CD1c-positive myeloid dendritic cell (primary cell): ENCODE measurements at regions not wholly inside any gene's neighbourhood (a gene's known extent, or its start where the extent isn't known, plus 50 kb on each side); places are given as distances from the start of the nearest gene placed in this dataset.

Source experiments
- DNase-seq: peaks from one replicate; pipeline ENCODE4 v3.0.0-alpha.2; 2016; ENCODE audit errors: extremely low spot score

DNA sequence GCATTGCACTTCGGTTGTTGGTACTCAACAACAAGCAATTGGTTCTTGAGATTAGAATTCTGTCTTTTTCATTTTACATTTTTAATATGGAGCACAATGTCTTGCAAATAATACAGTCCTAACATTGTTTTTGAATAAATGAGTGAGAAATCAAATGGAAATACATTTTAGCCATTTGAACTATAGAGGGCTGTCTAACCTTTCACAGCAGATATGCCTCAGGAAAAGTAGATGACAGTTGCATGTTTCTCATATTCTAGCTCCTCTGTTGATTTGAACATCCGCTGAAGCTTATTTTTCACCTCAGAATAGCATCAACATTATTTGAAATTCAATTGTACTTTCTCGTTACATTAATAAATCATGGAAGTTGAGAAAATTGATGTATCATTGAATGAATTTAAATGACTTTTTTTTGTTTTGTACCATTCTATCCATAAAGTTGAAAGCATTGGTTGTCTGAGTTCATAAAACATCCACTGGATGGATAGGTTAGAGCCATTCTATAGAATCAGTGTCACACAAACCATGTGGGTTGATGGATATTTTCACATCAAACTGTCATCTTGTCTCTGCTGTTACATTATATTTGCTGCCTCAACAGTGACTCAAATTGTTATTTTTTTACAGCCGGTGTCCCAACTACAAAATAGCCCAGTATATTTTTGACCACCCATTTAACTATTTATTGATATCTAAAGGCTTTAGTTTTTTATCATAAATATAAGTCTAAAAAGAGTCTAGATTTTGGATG lies 928.3 kb downstream of the NSUN3 start:
- DNase-seq = no peak

DNA sequence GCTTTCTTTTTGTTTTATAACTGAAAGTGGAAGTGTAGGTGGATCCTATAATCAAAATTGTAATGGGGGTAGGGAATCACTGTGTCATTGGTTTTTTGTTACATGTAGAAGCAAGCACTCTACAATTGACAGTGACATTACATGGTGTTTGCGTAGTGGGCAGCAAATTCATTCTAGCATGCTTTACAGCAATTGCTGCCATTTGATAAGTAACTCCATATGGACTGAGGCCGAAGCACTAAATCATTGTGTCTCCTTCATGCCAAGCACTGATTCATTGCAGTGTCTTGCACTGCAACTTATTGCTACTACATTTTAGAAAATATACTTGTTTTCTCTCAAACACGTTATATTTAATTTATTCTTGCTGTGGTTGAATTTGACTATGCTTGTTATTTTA lies 933.9 kb downstream of the NSUN3 start:
- no peak for DNase-seq

DNA sequence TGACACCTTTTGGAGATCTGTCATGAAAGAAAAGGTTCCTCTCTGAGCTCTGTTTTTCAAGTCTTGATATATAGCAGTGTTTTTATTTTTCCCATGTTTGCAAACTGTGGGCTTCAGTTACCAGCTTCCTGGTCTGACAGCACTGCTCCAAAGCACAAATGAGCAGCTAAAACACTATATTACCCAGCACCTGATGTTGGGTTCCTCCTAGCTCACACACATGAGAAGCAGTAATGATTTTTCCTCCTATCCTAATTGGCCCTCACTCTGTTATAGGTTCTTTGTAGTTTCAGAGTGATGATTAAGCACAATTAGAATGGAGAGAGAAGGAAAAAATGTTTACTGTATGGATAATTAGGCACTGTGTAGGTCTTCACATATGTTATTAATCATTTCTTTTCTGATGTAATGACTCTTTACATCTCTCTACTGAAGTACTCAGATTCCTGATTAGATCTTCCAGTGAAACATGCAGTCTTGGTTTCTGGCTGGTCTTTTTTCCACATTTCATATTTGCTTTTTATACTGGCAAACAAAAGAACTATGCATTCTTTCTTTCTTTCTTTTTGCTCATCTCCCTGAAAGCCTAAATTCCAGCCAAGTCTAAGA lies 939.7 kb downstream of the NSUN3 start:
- no peak for DNase-seq

DNA sequence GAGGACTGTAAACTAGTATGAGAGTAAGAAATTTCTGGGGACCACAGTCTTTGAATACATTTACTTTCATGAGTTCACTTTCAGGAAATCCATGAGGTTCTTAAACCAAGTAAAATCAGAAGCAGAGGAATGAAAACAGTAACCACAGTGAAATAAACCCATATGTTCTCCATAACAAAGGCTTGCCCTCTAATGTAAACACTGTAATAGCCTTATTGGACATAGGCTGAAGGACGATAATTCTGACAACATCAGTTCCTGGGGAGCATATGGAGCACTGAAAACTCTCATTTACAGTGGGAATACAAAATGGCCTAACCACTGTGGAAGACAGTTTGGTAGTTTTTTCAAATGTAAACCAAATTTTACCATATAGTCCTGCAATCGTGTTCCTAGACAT lies 965.8 kb downstream of the NSUN3 start:
- DNase-seq = no peak

DNA sequence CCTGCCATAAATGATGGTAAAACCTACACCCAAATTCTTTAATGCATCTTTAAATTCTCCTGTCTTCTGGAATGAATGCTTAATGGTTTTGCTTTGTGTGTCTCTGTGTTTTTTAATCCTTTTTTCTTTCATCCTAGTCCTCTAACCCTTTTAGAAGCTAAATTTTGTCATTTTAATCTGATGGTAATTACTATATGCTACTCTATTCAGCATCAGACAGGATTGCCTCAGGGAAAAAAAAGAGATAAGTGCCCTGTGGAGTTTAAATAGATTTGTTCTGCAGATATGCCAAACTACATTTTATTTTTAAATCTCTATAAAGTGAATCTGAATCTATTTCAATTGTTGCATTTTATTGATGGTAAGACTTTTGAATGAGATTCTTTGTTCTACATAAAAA lies 966.8 kb downstream of the NSUN3 start:
- DNase-seq = no peak

DNA sequence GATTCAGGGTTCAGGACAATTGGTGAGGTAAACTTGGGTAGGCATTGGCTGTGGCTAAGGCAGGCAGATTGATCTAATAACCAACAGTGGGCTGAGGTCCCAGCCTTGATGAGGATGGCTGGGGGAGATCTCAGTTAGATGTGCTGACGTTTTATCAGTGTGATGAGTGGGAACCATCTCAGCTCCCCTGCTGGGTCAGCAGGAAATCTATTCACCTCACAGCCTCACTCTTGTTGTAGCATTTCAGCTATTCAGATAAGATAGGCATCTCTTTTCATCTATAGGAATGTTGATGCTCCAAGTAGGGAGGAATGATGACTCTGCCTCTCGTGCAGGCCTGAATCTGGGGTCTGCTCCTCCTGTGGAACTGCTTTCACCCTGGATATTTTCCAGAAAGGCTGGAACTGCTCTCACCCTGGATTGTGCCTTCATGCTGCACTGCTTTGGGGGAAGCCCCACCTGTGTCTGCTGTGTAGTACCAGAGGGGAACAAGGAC lies 973.7 kb downstream of the NSUN3 start:
- no peak for DNase-seq

DNA sequence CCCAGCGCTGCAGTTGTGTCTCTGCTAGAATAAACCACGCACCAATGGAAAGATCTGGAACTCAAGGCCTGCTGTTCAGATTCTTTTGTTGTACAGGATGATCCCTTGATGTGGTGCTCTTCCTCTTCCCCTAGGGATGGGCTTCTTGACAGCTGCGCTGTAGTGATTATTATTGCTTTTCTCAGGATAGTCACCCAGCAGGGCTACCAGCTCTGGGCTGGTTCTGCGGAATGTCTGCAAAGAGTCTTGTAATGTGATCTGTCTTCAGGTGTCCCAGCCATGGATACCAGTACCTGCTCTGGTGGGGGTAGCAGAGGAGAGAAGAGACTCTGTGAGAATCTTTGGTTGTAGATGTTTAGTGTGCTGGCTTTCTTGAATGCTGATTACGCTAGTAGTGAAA lies 974.2 kb downstream of the NSUN3 start:
- no peak for DNase-seq

DNA sequence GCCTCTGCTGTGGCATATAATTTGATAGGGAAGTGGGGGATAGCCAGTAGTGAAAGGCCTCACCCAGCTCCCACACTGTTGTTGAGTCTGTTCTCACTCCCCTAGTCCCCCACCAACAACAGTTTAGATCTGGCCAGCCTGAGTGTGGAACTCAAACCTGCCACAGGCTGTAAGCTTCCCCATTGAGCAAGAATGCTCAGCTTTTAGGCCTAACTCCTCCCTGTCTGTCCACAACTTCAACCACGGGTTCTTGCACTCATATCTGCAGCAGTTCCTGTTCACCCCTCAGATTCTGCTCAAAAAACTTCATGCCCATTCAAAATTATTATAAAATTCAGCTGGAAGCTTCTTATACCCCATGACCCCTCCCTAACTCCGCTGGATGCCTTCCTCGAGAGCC lies 975.1 kb downstream of the NSUN3 start:
- DNase-seq = no peak

DNA sequence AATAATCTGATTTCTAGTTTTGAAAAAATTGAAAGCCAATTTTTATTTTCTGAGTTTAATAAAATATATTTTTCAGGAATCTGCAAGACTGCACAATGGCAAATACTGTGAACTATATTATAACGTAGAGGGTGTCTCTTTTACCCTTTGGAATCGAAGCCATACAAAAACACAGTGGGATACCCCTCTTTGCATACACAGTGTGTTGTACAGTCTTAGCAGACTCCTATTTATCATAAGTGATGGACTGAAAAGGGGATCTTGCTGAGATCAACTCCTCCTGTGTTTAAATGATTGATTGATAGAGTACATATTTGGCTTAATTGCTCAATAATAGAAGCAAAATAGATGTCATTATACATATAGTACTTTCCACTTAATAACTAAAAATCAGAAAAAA lies 981.2 kb downstream of the NSUN3 start:
- DNase-seq = no peak

DNA sequence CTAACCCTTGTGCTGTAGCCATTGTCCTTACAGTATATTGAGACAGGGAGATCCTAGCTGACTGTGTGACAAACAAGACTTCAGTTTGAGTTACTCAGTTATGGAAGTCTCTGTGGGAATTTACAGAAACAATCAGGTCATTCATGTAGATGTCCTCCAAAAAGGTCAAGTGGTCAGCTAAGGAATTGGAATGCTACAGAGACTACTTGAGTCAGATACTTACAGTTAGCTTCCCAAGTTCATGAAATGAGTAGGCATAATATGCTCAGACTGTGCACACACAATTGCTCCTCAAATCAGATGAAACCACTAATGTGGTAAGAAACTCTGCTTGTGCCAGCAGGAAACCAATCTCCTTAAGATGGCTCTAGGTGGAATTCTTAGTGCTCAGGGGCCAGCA lies 985.7 kb downstream of the NSUN3 start:
- no peak for DNase-seq

DNA sequence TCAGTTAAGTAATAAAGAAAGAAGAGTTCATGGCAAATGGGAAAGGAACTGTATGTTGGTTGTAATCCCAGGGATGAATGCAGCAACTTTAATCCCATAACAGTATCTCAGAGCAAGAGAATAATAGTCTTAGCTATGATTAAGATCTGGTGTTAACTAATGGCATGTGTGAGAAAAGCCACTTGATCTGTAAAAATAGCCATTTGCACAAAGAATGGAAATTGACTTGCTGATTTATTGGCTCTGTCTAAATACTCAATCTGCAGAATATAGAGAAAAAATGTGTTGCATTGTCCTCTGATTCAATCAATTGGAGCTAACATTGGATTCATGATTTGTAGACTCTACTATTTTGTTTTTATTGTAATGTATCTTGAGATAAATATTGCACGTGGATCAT lies 987.0 kb downstream of the NSUN3 start:
- no peak for DNase-seq

DNA sequence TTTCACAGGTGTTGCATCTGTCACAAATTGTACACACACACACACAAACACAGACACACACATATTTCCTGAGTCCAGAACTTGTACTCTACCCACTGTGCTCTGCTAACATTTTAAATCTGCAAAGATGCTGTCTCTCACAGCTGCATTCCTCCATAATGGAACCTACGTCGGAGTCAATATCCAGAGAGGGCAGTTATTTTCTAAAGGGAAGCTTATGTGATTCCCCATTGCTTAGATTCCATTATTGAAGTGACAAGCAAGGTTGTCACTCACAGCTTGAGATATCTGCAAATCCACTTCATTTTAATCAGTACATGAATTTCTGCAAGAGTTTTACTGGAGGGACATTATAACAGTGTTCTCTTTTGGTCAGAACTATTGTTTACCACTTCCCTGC lies 992.4 kb downstream of the NSUN3 start:
- DNase-seq = no peak

DNA sequence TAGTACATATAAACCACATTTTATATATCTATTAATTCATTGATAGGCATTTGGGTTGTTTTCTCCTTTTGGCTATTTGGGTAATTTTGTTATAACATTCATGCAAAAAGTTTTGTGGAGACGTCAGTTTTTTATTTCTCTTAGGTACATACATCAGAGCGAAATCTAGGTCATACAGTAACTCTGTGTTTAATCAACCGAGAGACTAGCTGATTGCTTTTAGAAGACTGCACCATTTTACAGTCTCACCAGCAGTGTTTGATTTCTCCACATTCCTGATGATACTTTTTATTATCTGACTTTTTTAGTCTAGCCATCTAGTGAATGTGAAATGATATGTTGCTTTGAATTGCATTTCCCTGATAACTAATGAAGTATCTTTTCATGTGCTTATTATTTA lies 1019.3 kb downstream of the NSUN3 start:
- DNase-seq = no peak

DNA sequence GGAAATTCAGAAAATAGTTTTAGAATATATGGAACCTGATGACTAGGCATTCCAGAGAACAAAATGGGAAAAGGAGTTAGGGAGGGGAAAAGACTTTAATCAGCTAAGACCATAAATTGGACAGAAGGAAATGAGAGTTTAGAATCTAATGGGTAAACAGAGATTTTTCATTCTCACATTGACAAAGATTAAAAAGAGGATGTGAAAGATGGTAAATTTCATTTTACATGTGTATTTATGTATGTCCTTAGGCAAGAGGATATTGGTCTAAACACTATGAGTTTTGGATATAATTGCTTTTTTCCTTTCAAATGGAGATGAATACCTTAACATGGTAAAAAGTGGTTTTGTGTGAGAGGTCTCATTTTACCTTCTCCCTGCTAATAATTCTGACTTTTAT lies 1021.9 kb downstream of the NSUN3 start:
- no peak for DNase-seq

DNA sequence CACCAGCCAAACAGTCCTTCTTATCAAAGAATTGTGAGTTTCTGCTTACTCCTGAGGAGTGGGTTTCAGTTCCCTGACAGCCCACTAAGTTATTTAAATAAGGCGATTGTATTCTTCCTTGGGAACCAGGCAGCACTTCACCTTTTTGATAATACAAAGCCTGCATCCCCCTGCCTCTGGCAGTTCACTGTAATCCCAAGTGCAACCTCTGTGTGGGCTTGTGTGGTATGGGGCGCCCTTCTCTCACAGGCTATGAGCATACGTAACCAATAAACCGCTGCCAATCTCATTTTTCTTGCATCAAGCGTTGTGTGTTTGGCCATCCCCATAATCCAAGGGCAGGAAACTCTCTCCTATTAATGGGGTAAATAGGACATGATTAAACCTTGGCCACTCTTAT lies 1025.6 kb downstream of the NSUN3 start:
- no peak for DNase-seq

DNA sequence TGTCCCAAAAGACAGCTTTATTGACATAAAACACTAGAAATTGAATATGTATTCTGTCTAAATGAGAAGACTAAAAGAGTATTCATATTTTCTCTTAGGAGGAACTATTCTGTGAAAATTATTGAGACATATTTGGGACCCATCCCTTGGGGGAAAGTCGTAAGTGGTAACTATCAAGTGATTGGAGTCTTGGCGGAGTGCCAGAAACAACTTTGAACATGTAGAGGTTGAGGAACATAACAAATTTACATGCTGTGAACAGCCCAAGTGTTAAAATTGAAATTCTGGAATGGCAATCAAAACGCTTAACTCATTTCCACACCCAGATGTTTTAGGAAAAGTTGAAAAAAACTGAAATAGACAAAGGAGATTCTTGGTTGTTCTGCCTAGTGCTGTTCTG lies 1034.6 kb downstream of the NSUN3 start:
- no peak for DNase-seq

DNA sequence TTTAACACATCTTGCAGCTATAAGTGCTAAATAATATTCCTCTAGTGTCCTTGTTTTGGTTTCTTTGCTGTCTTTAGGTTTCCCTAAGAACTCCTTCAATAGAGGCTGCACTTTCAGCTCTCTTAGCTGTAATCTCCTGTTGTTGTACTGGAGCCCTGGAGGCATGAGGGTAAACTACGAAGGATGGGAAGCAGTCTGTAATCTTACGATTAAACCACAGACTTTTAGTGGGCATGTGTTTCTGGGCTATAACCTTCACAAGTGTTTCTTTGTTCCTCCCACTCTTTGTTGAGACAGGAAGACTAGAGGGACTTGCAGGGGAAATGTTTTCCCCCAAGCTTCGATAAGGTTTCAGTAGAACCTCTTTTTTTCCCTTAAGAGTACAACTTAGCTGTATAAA lies 1058.1 kb downstream of the NSUN3 start:
- DNase-seq = no peak

DNA sequence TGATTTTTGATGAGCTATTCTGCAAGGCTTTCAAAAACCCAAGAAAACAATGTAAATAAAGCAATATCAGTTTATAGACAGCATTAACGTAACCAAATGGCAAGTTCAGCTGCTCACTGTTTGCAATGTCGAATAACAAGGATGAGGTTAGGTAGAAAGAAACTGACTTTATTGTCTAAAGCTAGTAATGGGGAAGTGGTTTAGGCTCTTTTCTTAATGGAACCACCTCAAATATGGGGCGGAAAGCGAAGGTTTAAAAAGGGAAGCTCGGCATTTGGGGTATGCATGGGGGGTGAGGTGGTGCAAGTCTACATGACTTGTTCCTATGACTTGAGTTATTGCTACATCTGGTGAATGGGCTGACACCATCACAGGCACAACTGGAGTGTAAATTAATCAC lies 1060.2 kb downstream of the NSUN3 start:
- DNase-seq = no peak

DNA sequence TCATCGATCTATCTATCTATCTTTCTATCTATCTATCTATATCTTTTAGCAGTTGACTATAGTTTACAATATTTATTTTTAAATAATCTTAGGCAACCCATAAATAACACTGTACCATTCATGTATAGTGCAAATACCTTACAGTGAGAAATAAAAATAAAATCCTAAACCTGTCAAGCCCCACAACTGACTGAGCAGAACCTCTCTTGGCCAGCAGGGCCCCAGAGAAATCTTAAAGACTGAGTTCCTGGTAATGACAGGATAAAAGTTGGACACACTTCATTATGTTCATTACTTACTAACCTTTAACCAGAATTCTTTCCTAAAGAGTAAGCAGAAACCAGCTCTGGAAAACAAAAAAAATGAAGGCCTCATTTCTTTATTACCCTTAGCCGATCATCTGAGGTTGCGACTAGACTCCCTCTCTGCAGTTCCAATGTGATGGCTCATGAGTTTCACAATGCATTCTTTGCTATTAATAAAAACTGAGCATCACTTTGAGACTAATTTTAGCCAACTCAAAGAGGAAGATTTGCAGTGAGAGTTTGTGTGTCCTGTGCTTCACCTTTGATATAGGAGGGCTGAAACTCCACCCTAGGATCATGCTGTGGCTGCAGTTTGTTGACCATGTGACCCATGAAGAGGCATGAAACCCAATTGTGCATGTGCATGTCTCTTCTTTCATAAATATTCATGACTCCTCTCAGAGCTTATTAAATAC lies 1072.0 kb downstream of the NSUN3 start:
- DNase-seq = no peak

DNA sequence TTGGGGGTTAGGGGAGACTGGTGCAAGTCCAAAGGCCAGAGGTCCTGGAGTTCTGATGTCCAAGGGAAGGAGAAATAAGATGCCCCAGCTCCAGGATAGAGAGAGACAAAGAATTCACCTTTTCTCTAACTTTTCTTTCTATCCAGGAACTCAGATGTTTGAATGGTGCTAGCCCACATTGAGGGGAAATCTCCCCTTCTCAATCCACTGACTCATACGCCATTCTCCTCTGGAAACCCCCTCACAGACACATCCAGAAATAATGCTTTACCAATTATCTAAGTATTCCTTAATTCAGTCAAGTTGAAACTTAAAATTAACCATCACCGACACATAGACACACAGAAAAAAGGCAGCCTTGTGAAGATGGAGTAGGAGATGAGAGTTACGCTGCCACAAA lies 1085.2 kb downstream of the NSUN3 start:
- no peak for DNase-seq

DNA sequence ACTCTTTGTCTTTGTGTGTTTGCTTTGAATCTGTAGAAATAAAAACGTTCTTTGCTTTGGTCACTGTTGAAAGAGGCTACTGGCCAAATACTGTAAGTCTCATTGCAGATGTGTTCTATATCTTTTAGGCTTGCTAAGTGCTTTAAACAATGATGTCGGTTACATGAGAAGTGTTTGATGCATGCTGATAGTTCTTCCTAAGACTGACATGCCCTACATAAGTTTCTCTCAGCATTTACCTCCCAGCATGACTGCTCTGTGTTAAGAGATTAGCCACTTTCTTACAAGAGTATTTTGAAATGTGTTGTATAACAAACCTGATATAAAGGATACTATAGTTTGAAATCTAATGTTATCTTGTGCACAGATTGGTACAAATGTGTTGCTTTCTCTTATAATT lies 1088.7 kb downstream of the NSUN3 start:
- DNase-seq = no peak

DNA sequence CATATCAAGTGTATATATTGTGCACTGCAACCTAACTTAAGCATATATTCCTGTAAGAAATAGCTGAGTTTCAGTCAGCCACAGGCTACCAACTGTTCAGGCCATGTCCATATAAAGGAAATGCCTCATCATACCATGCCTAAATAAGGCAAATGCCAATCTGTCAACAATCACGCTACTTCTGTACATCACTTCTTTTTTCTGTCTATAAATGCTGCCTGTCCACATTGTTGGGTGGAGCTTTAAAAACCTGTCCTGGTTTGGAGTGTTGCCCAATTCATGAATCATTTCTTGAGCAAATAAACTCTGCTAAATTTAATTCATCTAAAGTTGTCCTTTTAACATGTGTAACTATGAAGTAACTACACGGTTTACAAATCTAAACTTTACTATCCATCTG lies 1091.9 kb downstream of the NSUN3 start:
- no peak for DNase-seq

DNA sequence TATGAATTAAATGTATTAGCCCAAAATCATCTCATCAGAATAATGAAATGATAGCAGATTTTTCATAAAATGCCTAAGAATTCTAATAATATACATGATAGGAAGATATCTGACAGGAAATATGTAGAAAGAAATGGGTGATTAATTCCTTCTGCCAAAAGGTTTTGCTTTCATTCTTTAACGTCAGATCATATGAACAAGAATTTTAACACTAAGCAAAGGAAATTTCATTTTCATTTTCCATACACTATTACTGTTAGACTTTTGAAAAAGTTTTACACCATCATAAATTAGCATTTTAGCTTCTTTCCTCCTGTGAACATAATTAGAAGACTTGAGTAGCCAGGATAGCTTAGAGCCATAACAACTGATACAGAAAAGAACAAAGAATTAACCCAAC lies 1099.9 kb downstream of the NSUN3 start:
- no peak for DNase-seq
